ENCODE measurements at regions not wholly inside any gene's neighbourhood (a gene's known extent, or its start where the extent isn't known, plus 50 kb on each side); places are given as distances from the start of the nearest gene placed in this dataset.

DNA sequence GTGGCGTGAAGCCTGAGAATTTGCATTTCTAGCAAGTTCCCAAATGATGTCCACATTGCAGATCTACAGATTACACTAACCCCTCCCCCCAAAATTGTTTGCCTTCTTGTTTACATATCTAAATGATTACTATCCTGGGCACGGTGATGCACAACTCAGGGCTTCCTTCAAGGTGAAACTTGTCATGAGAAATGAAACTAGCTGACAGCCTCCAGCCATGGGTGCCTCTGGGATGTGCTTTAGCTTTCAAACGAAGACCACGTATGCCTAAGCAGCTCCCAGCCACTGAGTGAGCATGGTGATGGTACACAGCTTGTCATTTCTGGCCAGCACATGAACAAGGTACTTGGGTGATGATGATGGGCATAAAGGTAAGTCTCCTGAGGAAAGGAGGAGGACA, 464.8 kb upstream of the DDX18 start:
- H3K27ac ChIP-seq (ENCODE audit: low read length): no peak overlapping the region
- TF ChIP-seq EZH2phosphoT487 (IDR thresholded peaks at IDR 0.05; ENCODE audit: low read depth) (no peak), CTCF (IDR thresholded peaks at IDR 0.05; ENCODE audit: low read depth, low read length) (no peak)
- H3K4me3 ChIP-seq (ENCODE audit: low read length): no peak overlapping the region
- no peaks in the 10 kb centered on the region for H3K4me1 ChIP-seq (ENCODE audit: low read length)
- H4K20me1 ChIP-seq (ENCODE audit: insufficient read depth, low read length): no peaks in the 10 kb centered on the region
- no peaks in the 10 kb centered on the region for H3K9me3 ChIP-seq (ENCODE audit: insufficient read depth, low read length)
- no peaks in the 10 kb centered on the region for H3K79me2 ChIP-seq (ENCODE audit: low read length)
- H3K9ac ChIP-seq (ENCODE audit: low read length): no peak overlapping the region
- no peak overlapping the region for H3K4me2 ChIP-seq (ENCODE audit: low read length)
- no peaks in the 10 kb centered on the region for H3K27me3 ChIP-seq (ENCODE audit: low read depth, low read length)
- H3K36me3 ChIP-seq (replicated peaks; ENCODE audit: low read depth, low read length): no peaks in the 10 kb centered on the region
- no peak overlapping the region for H2AFZ ChIP-seq (ENCODE audit: low read depth, low read length)

DNA sequence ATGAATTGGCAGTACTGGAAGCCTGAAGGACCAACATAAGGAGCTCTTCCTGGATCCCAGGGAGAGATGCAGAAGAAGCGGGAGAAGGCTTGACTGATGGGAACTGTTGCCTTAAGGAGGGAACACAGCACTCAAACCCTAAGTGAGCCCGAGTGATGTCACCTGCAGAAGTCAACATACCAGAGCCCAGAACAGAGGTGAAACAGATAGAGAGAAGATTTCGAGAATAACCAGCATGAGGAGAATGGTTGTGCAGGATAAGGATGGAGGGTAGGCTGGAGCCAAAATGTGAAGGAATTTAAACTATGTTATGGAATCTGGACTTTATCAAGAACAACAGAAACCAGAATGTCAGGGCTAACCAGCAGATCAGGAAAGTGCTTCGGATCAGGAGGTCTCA, 463.1 kb upstream of the DDX18 start:
- Histone ChIP-seq H3K27ac (ENCODE audit: low read length) (no peak overlapping the region), H3K4me2 (ENCODE audit: low read length) (no peak overlapping the region), H3K79me2 (ENCODE audit: low read length) (no peaks in the 10 kb centered on the region), H3K4me3 (ENCODE audit: low read length) (no peak overlapping the region), H2AFZ (ENCODE audit: low read depth, low read length) (no peak overlapping the region), H3K4me1 (ENCODE audit: low read length) (no peaks in the 10 kb centered on the region), H3K36me3 (replicated peaks; ENCODE audit: low read depth, low read length) (no peaks in the 10 kb centered on the region), H3K9me3 (ENCODE audit: insufficient read depth, low read length) (no peaks in the 10 kb centered on the region), H3K27me3 (ENCODE audit: low read depth, low read length) (no peaks in the 10 kb centered on the region), H3K9ac (ENCODE audit: low read length) (no peak overlapping the region), H4K20me1 (ENCODE audit: insufficient read depth, low read length) (no peaks in the 10 kb centered on the region)
- TF ChIP-seq EZH2phosphoT487 (IDR thresholded peaks at IDR 0.05; ENCODE audit: low read depth) (no peak), CTCF (IDR thresholded peaks at IDR 0.05; ENCODE audit: low read depth, low read length) (no peak)

DNA sequence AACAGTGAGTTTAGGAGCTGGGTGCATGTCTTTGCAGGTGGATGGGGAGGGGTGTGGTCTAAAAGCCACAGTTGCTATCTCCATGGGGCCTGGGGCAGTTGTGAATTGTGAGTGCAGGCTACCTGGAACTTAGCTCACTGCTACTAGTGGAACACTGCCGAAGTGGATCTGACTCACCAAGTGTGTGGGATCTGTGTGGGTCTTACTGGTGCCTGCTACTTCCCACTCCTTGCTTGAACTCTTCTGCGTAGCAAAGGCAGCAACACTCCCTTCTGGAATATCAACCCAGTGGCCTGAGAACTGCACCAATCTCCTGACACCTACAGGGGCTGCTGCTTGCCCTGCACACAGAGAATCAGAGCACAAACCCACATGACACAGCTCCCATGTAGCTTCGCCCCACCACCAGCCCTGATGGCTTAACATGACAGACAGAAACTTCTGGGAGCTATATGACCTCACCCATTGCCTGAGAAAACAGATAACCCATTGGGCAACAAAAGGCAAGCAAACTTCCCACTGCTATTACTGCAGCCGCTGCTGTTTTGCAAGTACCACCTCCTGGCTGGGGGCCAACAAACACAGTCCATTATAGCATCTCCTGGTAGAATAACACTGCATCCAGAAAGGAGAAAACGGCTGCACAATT, 455.1 kb upstream of the DDX18 start:
- H3K27ac ChIP-seq (ENCODE audit: low read length): no peak overlapping the region
- H3K9me3 ChIP-seq (ENCODE audit: insufficient read depth, low read length): no peaks in the 10 kb centered on the region
- no peak overlapping the region for H3K9ac ChIP-seq (ENCODE audit: low read length)
- H3K4me2 ChIP-seq (ENCODE audit: low read length): no peak overlapping the region
- H3K36me3 ChIP-seq (replicated peaks; ENCODE audit: low read depth, low read length): no peaks in the 10 kb centered on the region
- no peak overlapping the region for H3K4me3 ChIP-seq (ENCODE audit: low read length)
- H3K79me2 ChIP-seq (ENCODE audit: low read length): no peaks in the 10 kb centered on the region
- no peaks in the 10 kb centered on the region for H3K27me3 ChIP-seq (ENCODE audit: low read depth, low read length)
- no peaks in the 10 kb centered on the region for H3K4me1 ChIP-seq (ENCODE audit: low read length)
- no peak overlapping the region for H2AFZ ChIP-seq (ENCODE audit: low read depth, low read length)
- H4K20me1 ChIP-seq (ENCODE audit: insufficient read depth, low read length): no peaks in the 10 kb centered on the region
- TF ChIP-seq CTCF (IDR thresholded peaks at IDR 0.05; ENCODE audit: low read depth, low read length) (no peak), EZH2phosphoT487 (IDR thresholded peaks at IDR 0.05; ENCODE audit: low read depth) (no peak)

DNA sequence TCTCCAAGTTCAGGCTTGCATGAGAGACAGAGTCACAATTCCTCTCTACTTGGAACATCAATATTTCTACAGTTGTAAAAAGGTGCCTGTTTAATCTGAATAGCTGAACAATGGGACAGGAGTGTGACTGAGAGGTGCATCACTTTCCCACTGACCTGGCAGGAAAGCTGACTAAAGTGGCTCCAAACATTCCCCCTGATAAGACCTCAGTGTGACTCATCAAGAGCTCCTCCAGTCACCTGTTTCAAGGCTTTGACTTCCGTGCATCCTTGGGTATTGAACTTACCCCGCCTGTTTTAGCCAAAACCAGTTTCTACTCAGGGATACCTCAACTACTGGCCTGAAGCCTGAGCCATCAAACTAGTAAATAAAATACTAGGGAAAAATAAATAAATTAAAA, 453.9 kb upstream of the DDX18 start:
- H3K4me3 ChIP-seq (ENCODE audit: low read length): no peak overlapping the region
- H3K4me2 ChIP-seq (ENCODE audit: low read length): no peak overlapping the region
- no peak overlapping the region for H2AFZ ChIP-seq (ENCODE audit: low read depth, low read length)
- no peak overlapping the region for H3K9ac ChIP-seq (ENCODE audit: low read length)
- no peak overlapping the region for H3K27ac ChIP-seq (ENCODE audit: low read length)
- TF ChIP-seq CTCF (IDR thresholded peaks at IDR 0.05; ENCODE audit: low read depth, low read length) (no peak), EZH2phosphoT487 (IDR thresholded peaks at IDR 0.05; ENCODE audit: low read depth) (no peak)
- H3K36me3 ChIP-seq (replicated peaks; ENCODE audit: low read depth, low read length): no peaks in the 10 kb centered on the region
- no peaks in the 10 kb centered on the region for H3K4me1 ChIP-seq (ENCODE audit: low read length)
- H3K9me3 ChIP-seq (ENCODE audit: insufficient read depth, low read length): no peaks in the 10 kb centered on the region
- H4K20me1 ChIP-seq (ENCODE audit: insufficient read depth, low read length): no peaks in the 10 kb centered on the region
- no peaks in the 10 kb centered on the region for H3K79me2 ChIP-seq (ENCODE audit: low read length)
- H3K27me3 ChIP-seq (ENCODE audit: low read depth, low read length): no peaks in the 10 kb centered on the region

Measured in OCI-LY3 (cell line).